Activated T-helper 9 cell treated with anti-CD3 and anti-CD28 coated beads, Interleukin-2, amount 50 U/mL, for 16 hours (primary cell): ENCODE measurements at regions not wholly inside any gene's neighbourhood (a gene's known extent, or its start where the extent isn't known, plus 50 kb on each side); places are given as distances from the start of the nearest gene placed in this dataset.

Source experiments
- DNase-seq: peaks from one replicate; pipeline ENCODE4 v3.0.0-alpha.2; 2020; ENCODE audit warnings: low read depth

DNA sequence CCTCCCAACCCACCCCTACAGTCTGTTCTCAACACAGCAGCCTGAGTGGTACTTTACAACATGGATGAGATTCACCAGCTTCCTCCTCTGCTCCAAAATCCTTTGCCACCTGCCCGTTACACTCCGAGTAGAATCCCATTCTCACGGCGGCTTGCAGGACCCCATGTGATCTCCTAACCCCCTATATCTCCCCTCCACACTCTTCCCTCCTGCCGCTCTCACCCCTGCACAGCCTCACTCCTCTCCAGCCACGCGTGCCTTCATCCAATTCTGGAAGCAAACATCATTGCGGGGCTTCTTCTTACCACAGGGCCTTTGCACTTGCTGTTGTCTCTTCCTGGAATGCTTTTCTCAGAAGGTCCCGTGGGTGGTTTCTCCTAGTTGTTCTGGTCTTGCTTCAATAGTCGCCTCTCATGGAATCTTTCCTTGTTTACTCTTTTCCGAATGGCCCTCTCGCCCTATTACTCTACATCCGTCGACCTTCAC is 472.3 kb downstream of the CDH26 start:
- DNase-seq: no peak

DNA sequence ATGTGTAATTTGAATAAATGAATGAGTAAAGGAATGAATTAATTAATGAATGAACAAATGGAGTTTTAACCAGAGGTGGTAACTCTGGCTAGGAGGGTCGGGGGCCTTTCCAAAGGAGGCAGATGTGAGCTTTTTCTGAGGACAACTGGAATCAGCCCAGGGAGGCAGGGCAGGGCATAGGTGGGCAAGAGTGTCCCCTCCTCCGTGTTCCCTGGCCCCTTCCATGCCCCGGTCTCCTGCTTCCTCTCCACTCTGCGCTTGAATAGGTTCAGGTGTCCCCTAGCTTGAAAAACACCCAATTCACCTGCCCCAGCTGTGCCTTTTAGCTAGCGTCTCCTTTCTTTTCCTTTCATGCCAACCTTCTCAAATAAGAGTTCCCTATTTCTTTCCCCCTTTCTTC is 473.1 kb downstream of the CDH26 start:
- DNase-seq: no peak

DNA sequence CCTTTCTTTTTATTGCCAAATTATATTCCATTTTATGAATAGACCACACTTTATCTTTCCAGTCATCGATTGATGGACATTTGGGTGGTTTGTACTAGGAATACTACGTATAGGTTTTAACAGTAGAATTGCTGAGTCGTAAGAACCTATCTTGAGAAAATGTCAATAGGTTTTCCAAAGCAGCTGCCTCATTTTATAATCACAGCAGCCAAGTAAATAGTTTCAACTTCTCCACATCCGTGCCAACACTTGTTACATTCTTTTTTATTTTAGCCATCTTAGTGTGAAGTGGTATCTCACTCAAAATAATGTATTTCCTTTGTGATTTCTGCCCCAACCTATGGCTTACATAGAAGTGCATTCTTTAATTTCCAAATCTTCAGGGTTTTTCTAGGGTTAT is 479.2 kb downstream of the CDH26 start:
- DNase-seq: no peak

DNA sequence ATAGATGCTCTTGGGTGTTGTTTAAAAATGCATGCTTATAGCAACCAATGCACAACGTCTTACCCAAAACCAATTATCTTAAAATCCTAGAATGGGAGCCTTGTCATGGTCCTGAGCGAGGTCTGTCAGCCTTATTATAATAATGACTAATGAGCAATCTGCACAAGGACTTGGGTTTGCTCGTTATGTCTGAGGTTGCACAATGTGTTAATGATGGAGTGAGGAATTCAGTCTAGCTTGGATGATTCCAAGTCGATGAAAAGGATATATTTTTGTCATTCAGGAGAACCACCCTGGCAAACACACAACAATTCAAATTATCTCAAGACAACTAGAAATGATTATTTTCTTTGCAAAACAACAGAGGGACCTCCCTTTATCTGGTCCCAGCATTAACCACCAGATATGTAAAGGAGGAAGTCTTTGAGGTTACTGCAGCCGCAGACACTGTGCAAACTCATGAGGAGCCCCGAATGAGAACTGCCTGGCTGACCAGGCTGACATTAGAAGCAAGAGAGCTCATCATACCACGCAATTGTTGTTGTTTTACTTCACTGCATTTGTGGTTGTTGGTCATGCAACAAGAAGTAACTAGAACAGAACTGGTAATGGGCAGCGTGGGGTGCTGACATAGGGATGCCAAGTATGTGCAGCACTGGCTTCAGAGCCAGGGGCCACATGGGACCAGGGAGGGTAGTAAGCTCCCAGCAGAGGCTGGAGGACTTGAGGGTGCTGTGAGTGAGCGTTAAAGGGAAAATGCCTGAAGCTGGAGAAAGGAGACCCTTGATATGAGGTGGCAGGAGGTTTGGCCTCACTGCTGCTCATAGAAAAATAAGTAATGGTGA is 488.3 kb downstream of the CDH26 start:
- no peak for DNase-seq

DNA sequence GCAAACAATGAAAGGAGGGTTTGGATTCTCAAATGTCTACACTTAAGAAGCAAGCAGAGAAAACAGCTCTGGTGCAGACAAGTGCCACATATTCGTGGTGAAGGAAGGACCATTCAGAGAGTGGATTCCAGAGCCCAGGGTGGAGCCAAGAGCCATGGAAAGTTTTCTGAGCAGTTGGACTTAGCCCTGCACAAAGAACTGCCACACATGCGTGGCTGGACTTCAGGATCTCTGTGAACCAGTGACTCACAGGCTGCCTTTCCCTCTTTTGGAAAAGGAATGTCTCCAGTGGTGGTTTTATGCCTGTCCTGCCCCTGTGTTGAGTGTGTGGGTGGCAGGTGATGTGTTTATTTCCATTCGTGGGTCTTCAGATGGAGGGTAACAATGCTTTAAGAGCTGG is 489.5 kb downstream of the CDH26 start:
- DNase-seq: no peak

GRCh38 chr20:60453388-60454246 is 495.4 kb downstream of the CDH26 start:
- no peak for DNase-seq

- no peak for DNase-seq
Measured at GRCh38 chr20:60454491-60454890, 496.3 kb downstream of the CDH26 start.

DNA sequence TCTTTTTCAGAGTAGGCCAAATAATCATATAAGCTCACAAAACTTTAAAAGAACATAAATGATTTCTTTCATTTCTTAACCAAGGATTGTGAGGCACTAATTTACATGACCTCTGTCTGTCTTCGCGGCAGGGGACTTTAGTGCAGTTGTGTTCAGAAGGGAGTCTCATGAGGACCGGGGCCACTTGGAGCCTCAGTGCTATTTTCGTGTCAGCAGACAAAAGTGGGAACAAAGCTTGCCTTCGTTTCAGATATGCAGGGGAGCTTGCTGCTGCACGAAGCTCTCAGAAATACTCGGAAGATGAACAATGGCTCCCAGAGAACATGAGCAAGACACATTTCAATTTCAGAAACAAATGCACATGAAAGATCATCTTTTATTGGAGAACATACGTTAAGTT is 497.0 kb downstream of the CDH26 start:
- no peak for DNase-seq

- no peak for DNase-seq
Measured at GRCh38 chr20:60459212-60459611, 501.0 kb downstream of the CDH26 start.

GRCh38 chr20:60461993-60462392 is 503.8 kb downstream of the CDH26 start:
- no peak for DNase-seq

- no peak for DNase-seq
Measured at GRCh38 chr20:60463798-60464197, 505.6 kb downstream of the CDH26 start.

- DNase-seq: no peak
Measured at GRCh38 chr20:60465439-60465838, 507.2 kb downstream of the CDH26 start.

DNA sequence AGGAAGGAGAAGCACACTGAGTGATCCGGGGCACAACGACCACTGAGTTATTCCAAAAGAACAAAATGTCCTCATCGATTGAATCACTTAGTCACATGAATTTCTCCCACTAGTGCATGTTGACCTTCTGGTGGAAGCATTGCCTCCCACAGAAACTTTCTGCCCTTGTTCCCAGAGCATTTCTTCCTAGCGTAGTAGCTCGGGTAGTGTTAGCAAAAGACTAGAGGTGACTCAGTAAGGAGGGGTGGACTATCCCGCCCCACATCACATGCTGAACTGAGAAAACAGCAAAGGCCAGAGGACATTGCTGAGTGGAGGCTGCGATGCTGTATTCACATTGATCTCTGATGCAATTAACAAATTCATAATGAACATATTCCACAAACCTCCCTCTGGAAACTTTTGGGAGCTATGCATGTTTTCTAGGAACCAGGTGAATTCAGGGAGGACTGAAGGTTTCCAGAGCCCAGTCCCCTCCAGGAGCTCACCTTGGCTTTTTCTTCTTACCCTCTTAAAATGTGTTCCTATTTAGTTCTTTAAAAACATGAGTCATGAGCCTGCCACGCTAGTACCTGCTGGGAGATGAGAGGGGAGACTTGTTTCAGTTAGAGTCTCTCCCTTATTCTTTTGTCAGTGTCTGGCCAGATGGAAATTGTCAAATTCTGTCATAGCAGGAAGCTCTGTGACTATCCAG is 507.9 kb downstream of the CDH26 start:
- no peak for DNase-seq

DNA sequence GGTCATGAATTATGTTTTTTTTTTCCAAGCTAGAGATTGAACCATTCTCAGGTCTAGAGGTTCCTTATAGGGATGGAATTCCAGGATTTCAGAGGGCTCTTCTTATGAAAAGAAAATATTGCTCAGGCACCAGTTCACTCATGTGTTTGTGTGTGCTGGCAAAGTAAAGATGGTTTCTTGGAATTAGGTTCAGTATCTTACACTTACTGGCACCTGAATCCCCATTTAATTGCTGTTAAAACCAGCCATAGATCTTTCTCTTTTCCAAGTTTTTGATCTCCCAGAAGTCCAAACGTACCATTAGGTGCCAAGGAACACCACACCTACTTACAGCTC is 508.4 kb downstream of the CDH26 start:
- DNase-seq: no peak

DNA sequence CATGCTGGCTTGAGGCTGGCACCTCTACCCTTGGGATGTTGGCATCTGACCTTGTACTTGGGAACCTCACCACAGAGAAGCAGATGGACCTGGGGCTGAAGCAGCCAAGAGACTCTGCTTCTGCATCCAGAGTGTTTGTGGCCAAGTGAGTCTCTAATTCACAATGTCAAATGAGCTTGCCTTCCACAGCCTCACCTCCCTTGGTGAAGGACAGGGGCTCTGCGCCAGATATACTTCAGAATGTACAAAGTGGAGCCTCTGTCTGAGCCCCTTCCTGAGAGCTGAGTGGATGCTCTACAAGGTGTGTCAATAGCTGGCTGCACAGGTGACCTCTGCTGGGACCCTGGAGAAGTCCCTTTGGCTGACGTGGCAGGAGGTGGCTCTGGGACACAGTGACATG is 508.9 kb downstream of the CDH26 start:
- DNase-seq: no peak

DNA sequence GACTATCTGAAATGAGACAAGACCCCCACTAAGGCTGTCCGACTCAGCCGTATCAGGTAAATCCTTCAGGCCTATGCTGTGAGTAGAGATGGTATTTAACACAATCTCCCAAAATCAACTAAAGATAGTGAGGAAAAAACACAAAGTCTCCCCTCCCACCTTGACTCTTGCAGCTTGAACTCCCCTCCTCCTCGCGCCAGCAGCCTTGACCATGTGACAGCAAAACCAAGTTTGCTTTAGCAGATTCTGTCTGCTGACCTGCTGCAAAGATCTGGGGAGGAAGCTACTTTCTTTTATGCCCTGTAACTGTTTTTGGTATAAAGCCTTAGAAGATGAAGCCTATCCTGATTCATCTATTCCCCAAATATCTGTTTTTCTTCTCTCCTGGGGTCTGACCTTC is 509.5 kb downstream of the CDH26 start:
- DNase-seq: no peak

DNA sequence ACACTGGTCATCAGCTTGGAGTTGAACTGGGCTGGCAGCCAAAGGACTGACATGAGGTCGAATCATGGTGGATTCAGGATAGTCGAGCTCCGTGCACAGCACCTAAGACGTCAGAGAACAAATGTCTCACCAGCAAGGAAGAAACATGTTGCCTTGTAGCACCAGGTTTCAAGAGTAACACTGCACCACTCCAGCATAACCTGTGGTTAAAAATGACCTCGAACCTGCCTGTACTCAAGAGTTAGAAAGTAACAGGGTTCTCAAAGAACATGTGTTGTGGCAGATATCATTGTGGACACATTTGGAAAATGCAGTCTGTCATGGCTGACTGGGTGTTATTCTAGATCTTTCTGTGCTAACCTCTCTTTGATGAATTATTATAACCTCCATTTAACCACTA is 511.6 kb downstream of the CDH26 start:
- DNase-seq: no peak

- no peak for DNase-seq
Measured at GRCh38 chr20:60470366-60470765, 512.1 kb downstream of the CDH26 start.

GRCh38 chr20:60473211-60473610 is 515.0 kb downstream of the CDH26 start:
- DNase-seq: no peak

DNA sequence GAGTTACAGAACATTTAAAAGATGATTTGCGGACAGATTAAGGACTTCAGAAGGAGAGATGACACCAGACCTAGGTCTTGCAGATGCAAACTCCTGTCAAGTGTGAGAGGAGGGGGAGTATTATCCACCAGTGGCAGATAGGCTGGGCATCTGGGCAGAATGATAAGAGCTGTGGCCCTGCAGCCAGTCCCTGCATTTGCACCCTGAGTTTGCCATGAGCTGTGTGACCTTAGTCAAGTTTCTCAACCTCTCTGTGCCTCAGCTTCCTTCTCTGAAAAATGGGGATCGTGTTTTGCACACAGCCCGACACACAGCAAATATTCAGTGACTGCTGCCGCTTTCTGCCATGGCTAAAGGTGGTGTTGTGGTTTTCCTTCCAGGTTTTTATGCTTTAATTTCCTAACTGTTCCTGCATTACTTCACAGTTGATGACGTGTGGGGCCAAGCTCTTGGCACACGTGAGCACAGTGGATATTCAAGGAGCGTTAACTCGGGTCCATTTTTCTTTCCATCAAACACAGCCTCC is 516.2 kb downstream of the CDH26 start:
- no peak for DNase-seq

- DNase-seq: no peak
Measured at GRCh38 chr20:60476045-60476444, 517.8 kb downstream of the CDH26 start.

GRCh38 chr20:60477958-60478357 is 519.7 kb downstream of the CDH26 start:
- no peak for DNase-seq
